Nephron progenitor cell (in vitro differentiated cells): ENCODE measurements at regions not wholly inside any gene's neighbourhood (a gene's known extent, or its start where the extent isn't known, plus 50 kb on each side); places are given as distances from the start of the nearest gene placed in this dataset.

Experiments used
- DNase-seq: peaks from one replicate; pipeline ENCODE4 v3.0.0; 2021
- H3K27ac Mint-ChIP-seq: 2 replicates; pipeline ENCODE4 v1.8.0; 2021; ENCODE audit warnings: mild to moderate bottlenecking, moderate library complexity, mixed read lengths
- H3K27me3 Mint-ChIP-seq: 2 replicates; pipeline ENCODE4 v1.8.0; 2021; ENCODE audit warnings: mild to moderate bottlenecking, low read depth, mixed read lengths; ENCODE audit not compliant: poor library complexity
- H3K36me3 Mint-ChIP-seq: 2 replicates; pipeline ENCODE4 v1.8.0; 2021; ENCODE audit warnings: low read depth, mixed read lengths
- H3K4me1 Mint-ChIP-seq: 2 replicates; pipeline ENCODE4 v1.8.0; 2021; ENCODE audit warnings: mixed read lengths
- H3K4me3 Mint-ChIP-seq: 2 replicates; pipeline ENCODE4 v1.8.0; 2021; ENCODE audit warnings: mild to moderate bottlenecking, moderate library complexity, mixed read lengths
- H3K9me3 Mint-ChIP-seq: 2 replicates; pipeline ENCODE4 v1.8.0; 2021; ENCODE audit warnings: mild to moderate bottlenecking, moderate library complexity, mixed read lengths
- CTCF ChIP-seq: fragments of 200-600 bp; sonication (generic); IDR thresholded peaks from 2 replicates; pipeline ENCODE4 v1.5.0; 2021; ENCODE audit warnings: antibody characterized with exemption

- H3K4me3 Mint-ChIP-seq, result no peak overlapping the region
- H3K4me1 Mint-ChIP-seq, result peaks cover 9% of the 10 kb centered on the region
- DNase-seq, result no peak
- peaks cover 4% of the 10 kb centered on the region for H3K27me3 Mint-ChIP-seq
- H3K9me3 Mint-ChIP-seq, result peaks cover 17% of the 10 kb centered on the region
- no peak for TF ChIP-seq CTCF
- H3K36me3 Mint-ChIP-seq, result no peaks in the 10 kb centered on the region
- H3K27ac Mint-ChIP-seq, result no peak overlapping the region
Measured at GRCh38 chr1:69315416-69315815, 252.3 kb upstream of the LRRC7 start.

- DNase-seq, result no peak
- Mint-ChIP-seq H3K27me3 (peaks cover 4% of the 10 kb centered on the region), H3K27ac (no peak overlapping the region), H3K4me1 (peaks cover 13% of the 10 kb centered on the region), H3K9me3 (peaks cover 17% of the 10 kb centered on the region), H3K36me3 (no peaks in the 10 kb centered on the region), H3K4me3 (no peak overlapping the region)
- no peak for TF ChIP-seq CTCF
Measured at GRCh38 chr1:69315823-69316222, 251.9 kb upstream of the LRRC7 start.

- Mint-ChIP-seq H3K36me3 (no peaks in the 10 kb centered on the region), H3K4me1 (peaks cover 29% of the 10 kb centered on the region), H3K27me3 (peaks cover 4% of the 10 kb centered on the region), H3K4me3 (no peak overlapping the region), H3K9me3 (peaks cover 4% of the 10 kb centered on the region), H3K27ac (no peak overlapping the region)
- no peak for DNase-seq
- no peak for TF ChIP-seq CTCF
Measured at GRCh38 chr1:69319287-69319686, 248.4 kb upstream of the LRRC7 start.

GRCh38 chr1:69320757-69321211 is 246.9 kb upstream of the LRRC7 start:
- DNase-seq, result no peak
- Mint-ChIP-seq H3K9me3 (no peaks in the 10 kb centered on the region), H3K4me3 (no peak overlapping the region)

GRCh38 chr1:69321311-69321710 is 246.4 kb upstream of the LRRC7 start:
- Mint-ChIP-seq H3K27me3 (peaks cover 4% of the 10 kb centered on the region), H3K27ac (no peak overlapping the region), H3K9me3 (no peaks in the 10 kb centered on the region), H3K4me3 (no peak overlapping the region), H3K36me3 (no peaks in the 10 kb centered on the region), H3K4me1 (peaks cover 25% of the 10 kb centered on the region)
- TF ChIP-seq CTCF, result no peak
- DNase-seq, result peak; percentile 10

More at GRCh38 chr1:69320757-69321211, 246.9 kb upstream of the LRRC7 start:
- Mint-ChIP-seq H3K27ac (no peak overlapping the region), H3K27me3 (peaks cover 4% of the 10 kb centered on the region), H3K36me3 (no peaks in the 10 kb centered on the region), H3K4me1 (peaks cover 29% of the 10 kb centered on the region)
- no peak for TF ChIP-seq CTCF

GRCh38 chr1:69328186-69328585 is 239.5 kb upstream of the LRRC7 start:
- Mint-ChIP-seq H3K4me1 (no peaks in the 10 kb centered on the region), H3K27ac (no peak overlapping the region), H3K9me3 (peaks cover 13% of the 10 kb centered on the region), H3K27me3 (no peaks in the 10 kb centered on the region), H3K36me3 (peaks cover 1% of the 10 kb centered on the region), H3K4me3 (no peak overlapping the region)
- TF ChIP-seq CTCF, result no peak
- DNase-seq, result no peak
